HG02884 (cell line): ENCODE measurements at regions not wholly inside any gene's neighbourhood (a gene's known extent, or its start where the extent isn't known, plus 50 kb on each side); places are given as distances from the start of the nearest gene placed in this dataset.
A peak's percentile ranks its signal among the peaks of the same experiment; 100 is the strongest.

ENCODE experiments used
- ATAC-seq: cut with Tn5 transposase; IDR thresholded peaks from one replicate; pipeline ENCODE4 v1.9.1; 2021; ENCODE audit warnings: mild to moderate bottlenecking, moderate library complexity; ENCODE audit not compliant: unreplicated experiment

DNA sequence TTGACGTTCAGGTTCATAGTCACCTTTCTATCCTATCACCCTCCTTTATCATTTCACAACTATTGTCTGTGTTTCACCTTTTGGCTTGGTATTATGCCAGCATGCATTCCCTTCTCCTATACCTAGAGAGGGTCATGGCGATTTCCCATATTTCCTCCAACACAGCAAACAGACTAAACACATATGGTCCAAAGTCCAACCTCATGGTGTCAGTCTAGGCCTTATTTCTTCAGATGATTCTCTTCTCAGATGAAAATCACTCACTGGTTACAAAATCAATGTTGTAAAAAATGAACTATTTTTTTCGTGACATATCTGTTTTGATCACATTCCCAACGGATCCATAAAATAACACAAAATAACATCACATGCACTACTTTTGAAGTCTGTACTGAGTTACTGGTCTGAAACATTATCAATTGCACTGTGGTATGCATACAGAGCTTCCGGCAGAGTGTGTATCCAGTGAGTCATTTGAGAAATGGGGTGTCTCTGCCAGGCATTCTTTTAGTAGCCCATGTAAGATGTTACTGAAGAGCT is 204.8 kb upstream of the GALNT5 start:
- ATAC-seq, result no peak

DNA sequence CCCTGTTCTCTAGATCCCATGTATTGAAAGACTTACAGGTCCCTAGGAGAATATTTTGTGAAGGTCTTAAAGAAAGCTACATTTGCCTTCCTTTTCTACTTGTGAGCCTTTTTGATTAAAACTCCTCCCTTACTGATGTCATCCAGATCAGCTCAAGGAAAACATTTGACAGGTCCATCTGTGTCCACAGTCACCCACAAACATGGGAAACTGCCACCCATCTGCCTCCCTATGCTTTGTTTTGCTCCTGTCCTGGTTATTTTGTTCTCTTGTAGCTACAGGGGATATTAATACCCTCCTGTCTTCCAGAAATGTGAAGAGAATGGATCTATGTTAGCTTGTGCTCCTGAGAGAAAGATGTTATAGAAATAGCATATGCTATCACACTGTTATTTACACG is 203.6 kb upstream of the GALNT5 start:
- ATAC-seq, result no peak

DNA sequence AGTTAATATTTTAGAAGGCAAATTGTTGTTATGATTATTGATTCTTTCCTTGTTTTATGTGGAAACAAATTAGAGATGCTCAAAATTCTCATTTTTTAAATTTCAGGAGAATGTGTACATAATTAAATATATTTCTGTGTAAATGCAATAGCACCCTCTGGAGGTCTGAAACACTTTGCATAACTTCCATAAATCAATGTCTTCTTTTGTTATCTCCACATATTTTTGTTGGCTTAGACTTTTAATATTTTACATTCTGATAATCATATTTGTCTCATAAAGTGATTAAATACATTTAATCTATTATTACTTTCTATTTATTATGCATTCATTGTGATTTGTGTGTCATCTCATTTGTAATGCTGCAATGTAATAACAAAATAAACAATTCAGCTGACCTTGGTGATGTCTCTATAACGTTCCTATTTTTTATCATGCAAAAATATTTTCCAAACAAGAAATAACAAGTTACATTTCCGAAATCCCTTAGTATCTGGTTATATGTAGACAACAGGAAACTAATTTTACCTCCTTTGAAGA is 201.8 kb upstream of the GALNT5 start:
- ATAC-seq, result no peak

DNA sequence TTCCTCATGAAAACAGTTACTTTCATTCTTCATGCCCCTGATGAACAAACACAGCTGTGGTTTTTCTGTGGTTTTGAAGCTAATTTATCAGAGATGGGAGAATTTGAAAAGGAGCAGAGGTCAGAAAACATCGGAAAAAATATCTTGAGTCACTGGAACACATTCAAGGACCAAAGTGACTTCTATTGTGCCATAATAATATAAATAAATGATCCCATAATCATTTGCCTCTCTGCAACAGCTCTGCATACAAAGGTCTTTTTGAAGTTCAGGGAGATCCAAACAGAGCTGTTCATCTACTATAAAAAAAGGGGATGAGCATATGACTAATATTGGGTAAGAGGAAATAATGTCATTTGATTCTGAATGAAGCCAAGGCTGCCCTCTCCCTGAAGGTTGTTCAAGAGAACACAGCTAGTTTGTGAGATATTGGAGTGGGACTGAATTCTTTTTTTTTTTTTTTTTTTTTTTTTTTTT is 201.3 kb upstream of the GALNT5 start:
- ATAC-seq, result no peak

DNA sequence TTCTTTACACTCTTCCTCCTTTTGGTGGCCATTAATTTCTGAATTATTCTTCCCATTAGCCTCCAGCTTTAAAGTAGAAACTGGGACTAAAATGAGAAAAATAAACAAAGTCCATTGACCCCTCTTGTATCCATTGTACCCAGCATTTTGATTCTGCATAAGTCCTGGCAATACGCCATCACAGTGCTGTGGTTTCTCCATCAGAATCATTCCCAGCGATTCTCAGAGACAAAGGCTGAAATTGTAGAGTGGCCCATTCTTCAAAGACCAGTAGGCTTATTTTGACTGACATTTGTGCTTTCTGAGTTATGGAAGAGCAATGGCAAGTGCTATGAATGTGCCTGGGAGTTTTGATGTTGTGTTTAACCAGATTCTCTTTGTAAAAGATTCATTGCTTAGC is 199.3 kb upstream of the GALNT5 start:
- ATAC-seq, result no peak

DNA sequence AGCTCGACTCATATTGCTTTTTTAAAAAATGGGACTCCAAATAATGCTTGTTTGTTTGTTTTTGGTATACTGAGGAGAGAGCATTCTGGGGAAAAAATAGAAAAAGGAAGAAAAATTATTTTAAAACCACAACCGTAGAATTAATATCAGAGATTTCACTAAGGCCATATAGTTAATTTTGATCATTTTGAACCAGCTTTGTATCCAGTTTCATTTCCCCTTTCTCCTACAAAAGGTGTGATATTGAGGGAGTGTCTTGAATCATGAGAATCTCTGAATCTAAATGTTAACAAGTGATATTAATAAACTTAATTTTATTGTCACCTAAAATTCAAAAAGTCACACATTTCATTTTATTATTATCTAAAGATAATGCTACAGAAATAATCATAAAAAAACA is 198.5 kb upstream of the GALNT5 start:
- ATAC-seq, result no peak

DNA sequence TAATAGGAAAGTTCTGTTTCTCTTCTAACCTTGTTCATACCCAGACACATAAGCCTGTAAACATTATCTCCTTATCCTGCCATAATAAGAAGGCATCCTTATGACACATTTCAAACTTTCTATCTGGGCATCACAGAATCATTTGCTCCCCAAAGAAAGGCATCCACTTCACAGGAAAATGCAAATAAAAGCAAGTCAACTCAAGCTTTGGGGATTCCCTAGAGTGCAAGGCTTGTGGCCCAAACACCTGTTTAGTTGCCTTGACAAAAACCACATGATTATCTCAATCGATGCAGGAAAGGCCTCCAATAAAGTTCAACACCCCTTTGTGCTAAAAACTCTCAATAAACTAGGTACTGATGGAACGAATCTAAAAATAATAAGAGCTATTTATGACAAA is 195.7 kb upstream of the GALNT5 start:
- peak; percentile 91 for ATAC-seq

DNA sequence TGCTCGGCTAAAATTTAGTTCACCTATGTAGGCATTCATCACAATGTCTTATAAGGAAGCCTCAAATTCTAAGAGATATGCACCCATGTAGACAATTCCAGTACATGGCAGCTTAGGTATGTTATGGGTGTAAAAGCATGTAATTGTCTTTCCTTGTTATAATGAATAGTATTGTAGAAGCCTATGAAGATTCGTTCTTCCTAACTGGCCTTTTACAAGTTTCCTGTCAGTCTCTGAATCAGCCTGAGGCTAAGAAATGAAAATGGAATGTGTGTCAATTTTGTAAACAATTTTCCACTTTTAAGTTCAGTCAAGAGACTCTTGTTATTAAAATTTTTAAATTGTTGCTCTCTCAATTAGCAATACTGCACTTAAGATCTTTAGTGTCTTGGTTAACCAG is 189.9 kb upstream of the GALNT5 start:
- ATAC-seq, result no peak

DNA sequence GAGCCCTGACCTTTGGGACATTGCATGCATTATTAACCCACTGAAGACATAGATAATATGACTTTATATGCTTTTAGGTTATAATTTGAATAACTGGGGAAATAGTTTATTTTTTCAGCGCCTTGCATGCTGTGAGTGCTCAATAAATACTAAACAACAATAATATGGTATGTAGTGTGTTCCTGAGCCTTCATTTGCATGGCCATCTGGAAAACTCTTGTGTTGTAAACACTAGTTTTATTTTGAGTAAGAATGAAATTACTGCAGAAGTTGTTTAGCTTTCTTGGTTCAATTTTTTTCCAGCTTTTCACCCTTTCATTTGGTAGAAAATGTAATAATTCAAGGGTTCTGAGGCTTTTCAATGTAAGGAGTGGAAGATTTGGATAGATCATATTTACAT is 189.3 kb upstream of the GALNT5 start:
- ATAC-seq, result no peak

DNA sequence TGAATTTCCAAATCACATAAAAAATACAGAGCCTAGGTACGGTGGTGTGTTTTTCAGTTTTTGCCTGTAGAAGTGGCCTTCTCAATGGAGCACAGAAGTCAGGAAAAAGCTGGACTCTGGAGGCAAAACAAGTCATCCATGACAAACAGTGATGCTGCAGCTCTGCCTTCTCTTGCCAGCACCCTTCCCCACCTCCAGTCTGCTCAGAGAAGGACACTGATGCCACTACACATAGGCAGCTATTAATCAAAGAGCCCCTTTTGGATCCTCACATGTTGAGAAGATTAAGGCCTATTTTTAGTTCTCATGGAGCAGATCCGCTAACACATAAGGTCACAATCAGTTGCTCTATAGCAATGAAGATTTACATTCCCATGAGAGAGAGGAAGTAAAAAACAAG is 181.6 kb upstream of the GALNT5 start:
- ATAC-seq, result no peak

DNA sequence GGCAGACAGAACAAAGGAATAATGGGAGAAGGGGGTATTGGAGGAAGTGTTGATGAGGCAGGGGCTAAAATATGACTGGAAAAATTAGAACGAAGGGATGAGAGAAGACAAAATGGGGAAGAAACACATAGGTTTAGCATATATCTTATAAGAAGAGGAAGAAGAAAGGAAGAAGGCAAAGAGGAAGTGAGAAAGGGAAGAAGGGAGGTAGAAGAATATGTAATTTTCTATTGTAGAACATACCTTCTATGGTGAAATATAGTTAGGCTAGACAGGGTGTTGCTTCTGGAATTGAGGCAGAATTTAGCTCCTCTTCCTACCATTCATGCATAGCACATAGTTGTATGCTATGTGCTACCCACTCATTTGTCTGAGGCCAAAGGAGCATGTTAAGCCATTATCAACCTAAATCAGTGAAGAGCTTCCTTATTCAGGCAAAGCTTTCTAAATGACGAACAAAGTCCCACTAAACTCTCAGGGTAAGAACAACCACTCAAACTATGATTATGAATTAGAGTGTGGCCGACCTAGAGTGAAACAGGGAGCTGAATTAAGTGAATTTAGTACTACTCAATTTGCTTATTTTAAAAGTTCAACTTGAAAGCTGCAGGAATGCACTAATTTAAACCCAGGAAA is 180.9 kb upstream of the GALNT5 start:
- no peak for ATAC-seq

DNA sequence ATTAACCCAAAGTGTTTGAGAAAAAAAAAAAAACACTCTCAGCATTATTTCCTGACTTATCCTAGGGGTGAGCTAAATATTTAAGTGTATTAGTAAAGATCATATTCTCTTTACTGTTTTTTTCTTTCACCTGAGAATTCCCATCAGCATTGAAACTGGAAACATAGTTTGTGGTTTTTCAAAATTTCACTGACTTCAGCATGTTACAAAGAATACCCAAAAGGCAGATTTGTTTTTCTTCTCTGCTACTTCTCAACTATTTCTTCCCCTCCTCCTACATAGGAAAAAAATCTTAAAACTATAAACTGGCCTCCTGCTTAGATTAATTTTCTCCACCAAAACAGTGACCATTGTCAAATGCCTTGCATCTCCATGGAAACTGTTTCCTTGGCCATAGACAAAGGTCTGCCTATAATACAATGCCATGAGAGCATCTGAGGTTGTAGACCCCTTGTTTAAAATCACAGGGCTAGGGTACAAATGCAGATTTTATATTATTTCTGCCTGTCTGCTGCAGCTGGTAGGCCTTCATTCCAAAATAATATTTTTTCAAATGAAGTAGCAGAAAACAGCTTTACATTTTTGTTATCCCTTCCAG is 179.7 kb upstream of the GALNT5 start:
- no peak for ATAC-seq

DNA sequence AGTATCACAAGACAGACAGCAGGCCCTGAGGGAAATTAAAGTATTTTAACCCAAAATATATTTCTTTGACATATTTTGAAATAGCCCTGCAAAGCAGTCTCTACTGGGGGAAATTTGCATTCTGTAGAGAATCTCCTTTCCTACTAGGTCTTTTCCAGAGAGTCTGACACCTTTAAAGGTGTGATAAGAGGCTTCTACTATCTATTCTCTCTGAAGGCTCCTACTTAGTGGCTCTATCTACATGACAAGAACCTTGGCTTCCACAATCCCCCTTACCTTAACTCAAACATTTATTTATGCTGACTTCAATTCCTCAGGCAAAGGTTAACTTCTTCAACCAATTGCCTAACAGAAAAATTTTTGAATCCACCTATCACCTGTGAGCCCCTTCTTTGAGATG is 174.6 kb upstream of the GALNT5 start:
- no peak for ATAC-seq

DNA sequence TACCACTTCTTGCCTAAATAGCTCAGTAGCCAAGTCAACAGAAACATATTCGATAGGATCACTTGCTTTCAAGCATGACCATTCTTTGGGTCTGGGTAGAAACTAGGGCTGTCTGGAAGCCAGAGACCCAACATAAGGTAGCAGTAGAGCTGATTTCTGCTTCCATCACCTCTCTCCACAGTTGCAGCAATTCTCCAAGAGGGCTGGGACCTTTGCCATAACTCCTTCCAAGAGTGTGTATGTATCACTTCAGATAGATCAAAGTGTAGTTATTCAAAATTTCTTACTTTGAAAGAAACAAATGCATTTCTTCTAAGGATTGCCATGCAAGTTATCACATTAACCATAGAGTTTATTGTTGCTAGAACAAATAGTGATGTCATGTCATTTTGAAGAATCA is 172.0 kb upstream of the GALNT5 start:
- ATAC-seq, result no peak

DNA sequence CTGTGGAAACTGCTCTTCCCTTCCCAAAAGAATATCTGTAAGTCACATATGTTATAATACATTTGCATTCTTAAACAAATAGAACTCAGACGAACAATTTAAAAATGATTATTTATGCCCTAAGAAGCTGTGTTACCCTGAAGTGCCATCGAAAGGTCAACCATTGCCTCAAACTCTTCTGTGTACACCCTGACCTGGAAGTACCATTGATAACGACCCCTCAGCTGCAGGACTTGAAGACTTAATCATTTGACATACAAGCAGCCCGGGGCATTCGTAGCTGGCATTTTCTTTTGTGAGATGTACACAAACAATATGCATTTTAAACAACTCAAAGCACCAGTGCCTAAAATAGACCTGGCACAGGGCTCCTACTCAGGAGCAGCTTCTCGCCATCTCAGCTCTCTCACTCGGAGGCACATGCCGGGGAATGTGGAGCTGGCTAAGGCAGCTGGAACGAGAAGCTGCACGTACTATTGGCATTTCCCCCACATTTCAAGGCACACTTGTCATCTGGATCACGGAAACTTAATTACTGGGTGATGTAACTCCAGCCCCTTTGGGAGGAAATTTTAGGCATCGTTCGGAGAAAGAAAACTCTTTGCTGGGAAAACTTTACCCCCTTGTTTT is 170.0 kb upstream of the GALNT5 start:
- ATAC-seq, result no peak

DNA sequence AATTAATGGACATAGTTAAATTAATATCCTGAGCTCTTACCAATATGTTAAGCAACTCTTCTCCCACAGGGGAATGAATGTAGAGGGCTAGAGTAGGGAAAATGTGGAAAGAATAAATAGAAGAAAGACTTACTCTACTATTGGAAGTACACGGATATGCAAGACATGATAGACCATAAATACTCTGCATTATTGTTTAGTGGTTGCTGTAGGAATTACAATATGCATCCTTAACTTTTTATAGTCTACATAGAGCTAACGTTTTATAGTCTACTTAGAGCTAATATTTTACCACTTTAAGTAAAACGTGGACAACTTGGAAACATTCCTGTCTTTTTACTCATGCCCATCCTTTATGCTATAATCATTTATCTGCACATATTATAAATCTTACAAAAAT is 163.8 kb upstream of the GALNT5 start:
- ATAC-seq, result no peak

DNA sequence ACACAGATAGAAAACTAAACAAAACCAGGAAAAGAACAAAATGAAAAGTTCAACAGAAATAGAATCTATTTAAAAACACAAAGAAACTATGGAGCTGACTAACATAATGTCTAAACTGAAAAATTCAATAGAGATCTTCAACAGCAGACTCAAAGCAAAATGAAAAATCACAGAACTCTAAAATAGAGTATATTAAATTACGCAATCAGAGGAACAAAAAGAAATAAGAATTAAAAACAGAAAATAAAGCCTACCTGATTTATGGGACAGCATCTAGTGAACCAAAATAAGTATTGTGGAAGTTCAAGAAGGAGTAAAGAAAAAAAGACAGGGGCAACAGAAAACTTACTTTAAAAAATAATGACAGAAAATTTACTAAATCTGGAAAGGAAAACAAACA is 152.1 kb upstream of the GALNT5 start:
- ATAC-seq, result no peak

DNA sequence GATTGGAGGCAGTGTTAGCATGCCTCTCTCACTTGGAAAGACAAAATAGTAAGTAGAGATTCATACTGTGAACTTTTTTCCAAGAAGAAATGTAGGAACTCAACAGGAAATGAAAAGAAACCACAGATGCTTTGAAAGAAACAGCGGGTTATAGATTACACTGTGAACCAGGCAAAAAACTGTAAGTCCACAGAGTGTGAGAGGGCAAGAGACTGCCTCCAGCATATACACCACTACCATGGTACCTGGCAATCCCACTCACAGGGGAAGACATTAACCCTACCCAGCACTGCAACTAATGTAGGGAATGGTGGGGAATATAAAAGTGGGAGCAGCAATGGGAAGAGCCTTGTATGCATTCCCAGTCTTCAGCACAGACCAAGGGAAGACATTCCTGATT is 150.6 kb upstream of the GALNT5 start:
- no peak for ATAC-seq

DNA sequence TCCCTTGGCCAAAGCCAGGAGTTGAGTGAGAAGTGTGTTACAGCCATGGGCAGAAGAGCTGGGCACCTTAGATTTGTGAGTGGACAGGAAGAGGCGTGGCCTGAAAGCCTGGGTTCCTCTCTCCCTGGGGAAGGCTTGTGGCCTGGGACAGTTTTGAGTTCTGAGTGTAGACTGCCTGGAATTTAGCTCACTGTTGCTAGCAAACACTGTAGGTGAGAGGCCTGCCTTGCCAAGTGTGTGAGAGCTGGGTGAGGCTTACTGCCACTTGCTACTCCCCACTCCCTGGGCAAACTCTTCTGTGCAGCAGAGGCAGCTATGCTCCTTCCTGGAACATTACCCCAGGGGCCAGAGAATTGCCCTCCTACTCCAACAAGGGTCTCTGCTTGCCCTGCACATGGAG is 150.0 kb upstream of the GALNT5 start:
- no peak for ATAC-seq

DNA sequence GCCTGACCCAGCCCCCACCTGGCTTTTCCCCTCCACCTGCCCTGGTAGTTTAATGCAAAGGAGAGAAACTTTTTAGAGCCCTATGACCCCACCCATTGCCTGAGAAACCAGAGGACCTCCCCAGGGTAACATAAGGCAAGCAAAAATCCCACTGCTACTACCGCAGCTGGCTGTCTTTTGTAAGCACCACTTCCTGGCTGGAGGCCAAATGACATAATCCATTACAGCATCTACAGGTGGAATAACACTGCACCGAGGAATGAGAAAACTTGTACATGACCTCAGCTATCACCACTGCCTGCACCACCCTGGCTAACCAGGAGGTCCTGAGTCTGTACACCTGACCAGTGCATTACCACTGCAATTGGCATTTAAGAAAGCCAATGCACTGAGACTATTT is 149.6 kb upstream of the GALNT5 start:
- no peak for ATAC-seq

DNA sequence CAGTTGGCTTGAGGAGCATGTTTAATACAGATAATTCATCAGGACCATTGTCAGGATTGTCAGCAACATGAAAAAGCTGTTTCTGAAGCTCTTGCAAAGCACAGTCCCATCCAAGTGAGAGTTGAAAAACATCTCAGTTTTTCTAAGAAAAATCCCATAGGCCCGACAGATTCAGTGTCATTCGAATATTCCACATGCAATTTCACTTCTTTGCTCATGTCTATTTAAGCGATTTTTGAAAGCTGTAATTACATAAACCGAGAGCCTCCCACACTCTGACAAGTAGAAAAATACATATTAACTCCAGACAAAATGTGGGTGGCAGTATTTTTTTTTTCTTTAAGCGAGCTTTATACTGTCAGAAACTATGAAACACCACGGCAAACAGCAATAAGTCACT is 134.7 kb upstream of the GALNT5 start:
- ATAC-seq, result no peak

DNA sequence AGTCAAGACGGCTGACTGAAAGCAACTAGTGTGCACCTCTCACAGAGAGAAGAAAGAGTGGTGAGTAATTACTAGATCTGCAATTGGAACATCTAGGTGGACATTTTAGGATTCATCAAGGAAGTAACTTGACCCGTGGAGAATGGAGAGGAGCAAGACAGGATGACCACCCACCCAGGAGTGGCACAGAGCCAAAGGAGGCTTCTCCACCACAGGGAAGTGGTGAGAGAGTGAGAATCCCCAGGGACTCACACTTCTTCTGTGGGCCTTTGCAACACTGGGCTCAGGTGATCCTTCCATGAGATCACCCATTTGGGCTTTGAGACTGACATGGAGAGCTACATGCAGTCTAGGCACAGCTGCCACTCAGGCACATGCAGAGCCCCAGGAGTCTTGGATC is 132.8 kb upstream of the GALNT5 start:
- ATAC-seq, result no peak
